HG02759 (cell line): ENCODE measurements at regions not wholly inside any gene's neighbourhood (a gene's known extent, or its start where the extent isn't known, plus 50 kb on each side); places are given as distances from the start of the nearest gene placed in this dataset.

Source experiments
- ATAC-seq: cut with Tn5 transposase; IDR thresholded peaks from one replicate; pipeline ENCODE4 v1.9.1; 2021; ENCODE audit warnings: mild to moderate bottlenecking, moderate library complexity; ENCODE audit not compliant: unreplicated experiment

DNA sequence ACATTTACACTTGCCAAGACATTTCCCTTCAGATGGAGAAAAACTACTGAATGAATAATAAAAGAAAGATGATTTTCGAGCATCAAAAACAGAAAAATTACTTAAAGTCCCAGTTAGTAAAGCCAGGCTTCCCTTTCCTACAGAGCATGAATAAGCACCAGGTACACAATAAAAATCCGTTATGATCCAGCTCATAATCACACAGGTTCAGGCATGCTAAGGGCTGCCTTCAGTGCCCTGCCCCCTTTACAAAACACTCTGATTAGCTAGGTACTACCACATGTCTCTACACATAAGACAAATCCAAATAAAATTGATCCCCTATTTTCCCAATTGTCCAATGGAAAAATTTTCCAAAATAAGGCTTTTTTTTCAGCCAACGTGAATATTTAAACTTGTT is 413.2 kb upstream of the LRATD1 start:
- no peak for ATAC-seq

DNA sequence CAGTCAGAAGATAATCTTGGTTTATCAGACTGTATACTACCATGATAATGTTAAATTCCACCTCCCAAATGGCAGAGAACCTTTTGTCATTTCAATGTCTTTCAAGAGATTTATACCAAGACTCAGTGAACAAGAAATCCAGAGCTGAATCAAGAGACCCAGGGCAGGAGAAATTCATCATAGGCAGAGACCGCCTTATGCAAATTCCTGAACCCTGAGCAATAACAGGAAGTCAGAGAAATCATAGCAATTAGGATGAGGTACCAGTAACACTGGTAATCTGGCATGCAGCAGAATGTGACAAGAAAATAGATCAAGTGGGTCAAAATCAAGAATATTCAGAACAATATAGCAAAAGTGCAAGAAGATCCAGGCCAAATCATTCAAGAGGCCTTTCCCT is 412.4 kb upstream of the LRATD1 start:
- no peak for ATAC-seq

DNA sequence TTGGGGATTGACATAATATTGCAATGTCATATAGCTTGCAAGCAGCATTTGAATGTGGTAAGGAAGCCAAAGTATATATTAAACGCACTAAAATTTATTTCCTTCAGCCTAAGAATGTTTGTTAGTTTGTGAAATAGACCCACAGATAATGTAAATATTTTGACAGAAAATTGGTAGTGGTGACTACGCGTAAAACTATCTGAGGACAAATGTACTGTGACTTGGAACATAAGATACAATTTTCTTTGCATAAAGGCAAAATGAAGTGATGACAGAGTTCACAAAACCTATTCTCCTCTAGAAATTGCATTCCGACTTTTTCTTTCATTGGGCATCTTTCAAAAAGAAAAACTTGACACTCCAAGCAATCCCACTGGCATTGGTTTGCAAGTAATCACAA is 411.1 kb upstream of the LRATD1 start:
- ATAC-seq: no peak

DNA sequence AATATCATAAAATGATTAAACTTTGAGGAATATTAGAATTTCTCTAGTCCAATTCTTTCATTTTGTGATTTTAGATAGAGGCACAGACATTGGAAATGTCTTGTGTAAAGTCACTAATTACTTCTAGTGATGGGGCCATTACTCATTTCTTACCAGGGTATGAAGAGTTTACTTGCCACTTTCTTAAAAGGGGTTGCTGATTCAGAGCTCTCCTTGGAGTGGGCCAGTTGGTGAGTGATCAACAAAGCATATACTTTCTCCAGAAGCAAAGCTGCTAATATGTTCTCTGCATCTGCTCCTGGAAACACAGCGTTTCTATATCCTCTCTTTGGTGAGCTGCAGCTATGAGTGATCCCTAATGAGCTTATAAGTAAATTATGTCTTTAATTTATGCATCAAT is 408.9 kb upstream of the LRATD1 start:
- no peak for ATAC-seq

DNA sequence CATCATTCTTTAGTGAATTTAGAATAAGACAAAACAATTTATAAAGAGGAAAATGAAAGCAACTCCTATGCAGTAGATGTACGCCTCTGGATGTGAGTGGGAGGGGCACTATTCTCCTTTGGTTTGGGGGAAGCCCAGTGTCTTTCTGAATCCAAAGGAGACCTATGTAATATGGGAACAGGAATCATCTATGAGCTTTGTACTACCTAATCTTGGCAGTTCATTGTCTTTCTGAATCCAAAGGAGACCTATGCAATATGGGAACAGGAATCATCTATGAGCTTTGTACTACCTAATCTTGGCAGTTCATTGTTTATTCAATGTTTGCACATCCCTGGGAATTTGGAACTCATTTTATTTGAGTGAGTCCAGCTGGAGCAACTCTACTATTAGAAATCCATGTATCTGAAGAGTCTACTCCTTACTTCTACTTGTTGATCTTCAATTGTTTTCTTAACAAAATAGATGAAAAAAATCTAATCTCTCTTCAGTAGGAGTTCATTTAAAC is 401.1 kb upstream of the LRATD1 start:
- ATAC-seq: no peak

DNA sequence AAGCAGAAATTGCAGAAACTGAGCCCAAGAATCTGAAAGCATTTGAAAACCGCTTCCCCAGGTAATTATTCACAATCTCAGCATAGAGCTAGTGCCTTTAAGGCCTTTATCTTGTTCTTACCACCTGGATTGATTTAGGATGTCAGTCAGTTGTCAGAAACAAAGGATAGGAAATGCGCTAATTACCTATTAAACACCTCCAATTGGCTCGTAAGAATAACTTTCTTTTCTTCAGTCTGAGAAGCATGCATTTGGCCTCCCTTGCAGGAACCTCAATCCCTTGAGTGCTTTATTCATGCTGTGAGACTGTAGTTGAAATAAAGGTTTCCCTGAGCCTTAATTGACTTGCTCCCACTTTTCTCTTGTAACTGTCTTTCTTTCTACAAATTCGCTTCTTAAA is 400.3 kb upstream of the LRATD1 start:
- ATAC-seq: no peak

DNA sequence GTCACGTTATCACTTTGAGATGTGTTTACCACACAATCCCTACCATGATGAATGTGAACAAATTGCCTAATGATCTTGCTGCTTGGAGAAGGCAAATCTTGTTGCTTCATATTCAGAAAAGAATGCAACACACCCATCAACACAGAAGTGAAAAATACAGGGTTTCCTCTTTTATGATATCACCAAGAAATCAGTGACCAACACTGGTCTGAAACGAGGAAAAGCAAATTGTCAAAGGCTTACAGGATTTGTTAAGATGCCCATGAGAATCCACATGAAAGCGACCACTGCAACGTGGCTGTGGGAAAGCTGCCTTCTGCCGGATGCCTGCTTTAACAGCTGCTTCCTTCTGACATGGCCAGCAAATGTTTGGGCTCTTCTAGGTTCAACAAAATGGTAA is 397.6 kb upstream of the LRATD1 start:
- no peak for ATAC-seq

DNA sequence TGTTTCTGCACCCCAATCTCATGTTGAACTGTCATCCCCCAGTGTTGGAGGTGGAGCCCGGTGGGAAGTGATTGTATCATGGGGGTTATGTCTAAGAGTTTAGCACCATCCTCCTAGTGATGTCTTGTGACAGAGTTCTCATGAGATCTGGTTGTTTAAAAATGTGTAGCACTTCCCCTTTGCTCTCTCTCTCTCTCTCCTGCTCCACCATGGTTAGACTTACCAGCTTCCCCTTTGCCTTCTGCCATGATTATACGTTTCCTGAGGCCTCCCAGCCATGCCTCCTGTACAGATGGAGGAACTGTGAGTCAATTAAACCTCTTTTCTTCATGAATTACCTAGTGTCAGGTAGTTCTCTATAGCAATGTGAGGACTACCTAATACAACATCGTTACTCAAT is 396.9 kb upstream of the LRATD1 start:
- ATAC-seq: no peak

DNA sequence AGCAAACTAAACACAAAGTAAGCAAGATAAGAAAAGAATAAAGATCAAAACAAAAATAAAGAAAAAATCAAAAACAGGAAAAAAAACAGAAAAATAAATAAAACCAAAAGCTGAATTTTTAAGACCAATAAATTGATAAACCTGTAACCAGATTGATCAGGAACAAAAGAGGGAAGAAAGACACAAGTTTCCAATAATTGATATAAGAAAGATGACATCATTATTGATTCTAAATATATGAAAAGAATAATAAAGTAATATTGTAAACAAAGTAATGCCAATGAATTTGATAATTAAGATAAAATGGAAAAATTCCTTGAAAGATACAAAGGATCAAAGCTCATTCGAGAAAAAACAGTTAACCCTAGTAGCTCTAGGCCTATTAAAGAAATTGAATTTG is 394.6 kb upstream of the LRATD1 start:
- ATAC-seq: no peak

DNA sequence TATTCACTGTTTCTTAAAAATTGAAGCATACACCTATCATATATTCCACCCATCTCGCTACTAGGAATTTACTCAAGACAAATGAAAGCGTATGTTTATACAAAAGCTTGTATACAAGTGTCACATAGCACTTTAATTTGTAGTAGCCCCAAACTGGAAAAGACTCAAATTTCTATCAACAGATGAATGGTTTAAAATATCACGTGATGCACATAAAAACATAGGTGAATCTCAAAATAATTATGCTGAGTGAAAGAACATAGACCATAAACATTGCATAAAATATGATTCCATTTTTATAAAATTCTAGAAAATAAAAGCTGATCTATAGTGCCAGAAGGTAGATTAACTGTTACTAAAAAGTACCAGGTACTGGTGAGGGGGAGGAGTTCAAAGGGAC is 392.9 kb upstream of the LRATD1 start:
- ATAC-seq: no peak

DNA sequence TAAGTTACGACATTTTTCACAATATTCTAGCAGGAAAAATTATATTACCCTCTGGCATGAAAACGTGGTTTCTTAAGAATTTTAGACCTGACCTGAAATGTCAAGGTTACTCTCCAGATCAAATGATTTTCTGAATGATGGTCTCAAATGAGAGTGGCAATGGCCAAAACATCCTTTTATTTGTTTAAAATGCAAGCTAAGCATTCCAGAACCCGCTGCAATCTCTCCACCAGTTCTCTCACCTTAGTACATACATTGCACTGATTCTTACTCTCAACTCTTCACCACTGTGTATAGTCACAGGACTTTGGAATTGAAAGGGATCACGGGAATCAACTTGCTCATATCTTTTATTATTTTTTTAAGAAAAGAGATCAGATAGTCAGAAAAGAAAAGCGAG is 391.6 kb upstream of the LRATD1 start:
- no peak for ATAC-seq

DNA sequence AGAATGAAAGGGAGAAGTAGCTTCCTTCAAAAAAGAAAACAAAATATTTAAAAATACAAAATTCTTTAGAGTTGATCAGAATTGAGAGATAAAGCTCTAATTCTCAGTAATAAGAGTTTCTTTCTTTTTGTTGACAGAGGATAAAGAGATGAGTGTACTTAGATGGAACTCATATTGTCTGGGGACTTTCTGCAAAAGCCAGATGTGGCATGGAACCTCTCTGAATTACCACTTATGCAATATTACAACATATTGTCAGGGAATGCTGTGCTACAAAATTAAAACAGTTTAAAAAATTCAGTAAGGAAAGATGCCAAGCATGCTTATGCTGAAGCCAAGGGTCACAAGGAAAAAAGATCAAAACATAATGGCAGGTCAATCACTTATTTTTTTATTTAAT is 386.6 kb upstream of the LRATD1 start:
- no peak for ATAC-seq

DNA sequence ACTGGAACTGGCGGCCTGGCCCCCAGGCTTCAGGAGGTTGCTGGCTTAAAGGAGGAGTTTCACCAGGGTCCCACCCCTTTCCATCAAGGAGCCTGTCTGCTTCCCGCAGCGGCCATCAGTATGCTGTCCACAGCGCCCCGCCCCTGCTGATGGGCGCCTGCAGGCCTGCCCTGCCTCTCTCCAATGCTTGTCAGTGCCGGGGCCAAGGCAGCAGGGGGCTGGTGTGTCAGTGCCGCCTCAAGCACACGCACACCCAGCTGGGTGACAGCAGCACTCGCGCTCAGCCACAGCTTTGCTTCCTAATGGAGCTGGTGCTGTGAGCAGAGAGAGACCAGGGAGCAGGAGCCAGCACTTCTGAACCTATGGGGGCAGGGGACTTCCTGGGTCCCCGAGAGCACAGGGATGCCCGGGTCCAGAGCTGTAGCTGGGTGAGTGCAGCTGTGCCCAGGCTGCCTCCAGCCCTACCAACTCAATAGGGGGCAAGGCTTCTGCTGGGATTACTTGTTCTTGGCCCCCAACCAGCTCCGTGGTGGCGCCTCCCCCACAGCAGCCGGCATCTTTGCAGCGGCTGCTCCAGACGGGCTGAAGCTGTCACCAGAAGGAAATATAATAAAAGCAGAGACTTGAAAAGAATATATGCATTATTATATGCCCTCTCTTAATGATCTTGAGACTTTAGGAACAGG is 377.2 kb upstream of the LRATD1 start:
- ATAC-seq: no peak

DNA sequence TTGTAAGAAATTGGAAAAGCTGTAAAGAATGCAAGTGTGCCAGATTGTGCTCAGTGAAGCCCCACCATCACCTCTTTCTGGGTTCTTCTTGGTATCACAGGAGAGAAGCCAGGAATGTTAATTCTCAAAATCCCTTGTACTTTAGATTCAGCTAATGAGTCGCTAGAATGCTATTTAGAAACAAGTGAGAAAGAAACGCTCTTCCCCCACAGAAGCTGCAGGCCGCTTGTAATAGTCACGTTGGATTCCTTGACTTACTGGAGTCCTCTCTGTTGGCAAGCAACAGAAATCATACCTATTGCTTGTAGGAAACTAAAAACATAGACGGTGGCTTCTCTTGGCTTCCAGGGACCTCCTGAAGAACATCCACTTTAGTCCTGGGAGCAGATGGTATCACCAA is 375.6 kb upstream of the LRATD1 start:
- ATAC-seq: no peak

DNA sequence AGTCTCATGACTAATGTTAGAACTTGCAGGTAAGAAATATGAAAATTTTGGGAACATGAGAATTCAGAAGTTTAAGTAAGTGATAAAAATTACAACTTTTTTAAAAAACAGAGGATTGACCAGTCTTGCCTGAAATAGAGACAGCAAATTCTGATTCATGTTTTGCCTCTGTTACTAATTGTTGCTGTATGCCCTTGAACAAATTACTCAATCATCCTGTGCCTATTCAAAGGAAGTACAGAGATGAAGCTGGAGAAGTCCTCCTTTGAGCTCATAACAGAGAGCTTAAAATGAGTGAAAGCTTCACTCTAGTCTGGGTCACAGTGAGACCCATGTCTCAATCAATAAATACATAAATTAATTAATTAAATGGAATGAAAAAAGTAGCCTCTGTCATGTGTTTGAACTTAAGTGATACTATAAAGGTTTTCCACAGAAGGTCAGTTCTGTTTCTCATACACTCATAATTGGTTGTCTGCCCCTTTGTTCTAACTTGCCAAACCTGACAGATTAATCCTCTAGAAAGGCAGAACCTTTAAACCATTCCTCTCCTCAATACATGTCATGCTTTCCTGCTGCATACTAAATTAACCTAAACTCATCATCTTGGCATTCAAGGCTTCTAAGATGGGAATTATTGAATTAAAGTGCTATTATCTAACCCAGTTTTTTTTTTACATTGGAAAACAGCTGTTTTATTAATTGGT is 374.6 kb upstream of the LRATD1 start:
- no peak for ATAC-seq

DNA sequence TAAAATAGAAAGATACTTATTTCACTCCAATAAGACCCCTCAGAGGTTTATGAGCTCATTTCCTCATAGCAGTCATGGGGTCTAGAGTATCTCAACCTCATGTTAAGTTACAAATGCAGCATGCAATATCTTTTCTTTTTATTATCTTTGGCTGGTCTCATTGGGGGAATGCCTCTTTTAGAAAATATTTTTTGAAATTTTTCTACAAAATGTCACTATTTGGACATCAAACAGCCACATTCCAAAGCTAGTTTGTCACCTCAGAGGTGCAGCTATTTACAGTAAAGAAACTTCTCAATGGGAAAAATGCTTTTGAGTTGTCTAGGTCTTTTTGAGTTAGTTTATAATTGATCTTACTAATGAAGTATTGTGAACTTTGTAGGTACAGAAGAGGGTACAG is 370.7 kb upstream of the LRATD1 start:
- ATAC-seq: no peak

DNA sequence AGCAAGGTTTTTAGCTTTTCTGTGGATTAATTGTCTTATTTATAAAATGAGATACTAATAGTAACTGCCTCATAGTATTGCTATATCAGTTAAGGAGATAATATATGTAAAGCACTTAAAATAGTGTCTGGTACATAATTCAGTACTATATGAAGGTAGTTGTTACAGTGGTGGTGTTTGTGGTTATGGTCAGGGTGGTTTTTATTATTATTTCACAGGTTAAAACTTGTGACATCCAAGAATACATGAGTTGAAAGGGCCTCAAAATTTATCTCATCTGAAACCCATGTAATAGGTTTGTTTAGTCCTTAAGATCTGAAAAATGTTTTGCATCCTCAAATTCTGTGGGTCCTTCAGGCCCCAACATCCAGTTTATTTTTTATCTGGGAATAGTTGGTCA is 369.5 kb upstream of the LRATD1 start:
- no peak for ATAC-seq

DNA sequence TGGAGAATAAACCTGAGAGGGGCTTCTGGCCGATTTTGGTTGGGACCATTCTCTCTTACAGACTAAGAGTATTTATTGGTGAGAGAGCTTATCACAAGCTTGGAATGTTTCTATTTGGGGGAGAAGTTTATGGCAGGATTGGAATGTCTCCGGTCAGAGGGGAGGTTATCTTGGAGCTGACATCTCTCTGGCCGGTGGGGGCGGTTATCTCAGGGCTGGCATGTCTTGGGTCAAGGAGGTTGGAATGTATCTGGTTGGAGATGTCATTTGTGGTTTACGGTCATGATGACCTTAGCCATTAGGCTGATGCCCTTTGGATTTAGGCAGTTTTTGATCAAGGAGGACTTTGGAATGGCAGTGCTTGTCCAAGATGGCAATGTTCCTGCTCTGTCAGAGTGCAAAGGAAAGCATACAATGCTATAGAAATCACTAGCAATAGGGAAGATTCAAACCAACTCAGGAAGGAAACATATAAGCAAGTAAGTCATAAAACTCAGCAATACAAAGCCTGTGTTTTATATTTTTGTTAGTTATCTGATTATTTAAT is 362.4 kb upstream of the LRATD1 start:
- ATAC-seq: no peak

DNA sequence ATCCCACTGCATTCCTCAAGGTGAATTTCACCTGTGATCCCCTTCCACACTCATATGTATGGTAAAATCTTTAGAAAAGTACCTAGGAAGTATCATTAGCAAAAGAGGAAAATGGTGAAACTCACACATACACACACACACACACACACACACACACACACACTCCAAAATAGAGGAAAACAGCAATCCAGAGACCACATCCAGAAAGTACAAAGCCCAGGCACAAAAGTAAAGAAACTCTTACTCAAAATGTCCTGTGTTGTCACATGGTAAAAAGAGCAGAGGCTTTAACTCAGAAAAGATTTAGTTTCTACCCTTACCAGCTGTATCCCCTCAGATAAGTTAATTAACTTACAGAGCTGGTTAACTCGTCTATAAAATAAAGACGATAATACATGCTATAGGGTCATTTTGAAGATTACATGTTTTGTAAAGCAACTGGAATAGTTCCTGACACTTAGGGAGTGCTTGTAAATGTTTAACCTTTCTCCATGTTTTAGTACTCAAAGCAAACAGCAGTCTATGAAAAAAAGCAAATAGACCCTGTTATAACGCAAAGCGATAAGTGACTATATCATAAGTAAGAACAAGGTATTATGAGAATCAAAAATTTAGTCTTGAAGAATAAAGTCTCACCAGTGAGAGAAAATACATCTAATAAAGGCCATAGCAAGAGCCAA is 360.0 kb upstream of the LRATD1 start:
- ATAC-seq: no peak

DNA sequence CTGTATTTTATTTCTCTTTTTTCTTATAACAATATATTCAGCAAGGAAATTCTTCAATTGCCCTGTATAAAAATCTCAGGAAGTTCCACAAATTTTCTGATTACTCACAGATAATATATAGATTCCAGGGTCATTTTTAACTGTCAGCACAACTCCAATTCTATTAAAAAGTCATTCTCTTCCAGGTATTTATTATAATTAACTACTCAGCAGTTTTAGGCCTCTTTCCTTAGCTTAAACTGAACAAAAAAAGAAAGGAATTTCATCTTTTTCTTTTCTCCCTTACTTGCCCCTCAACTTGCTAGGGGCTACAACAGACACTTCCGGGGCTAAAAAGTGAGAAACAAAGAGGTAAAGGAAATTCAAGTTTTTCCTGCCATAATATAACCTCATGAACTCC is 358.9 kb upstream of the LRATD1 start:
- no peak for ATAC-seq

DNA sequence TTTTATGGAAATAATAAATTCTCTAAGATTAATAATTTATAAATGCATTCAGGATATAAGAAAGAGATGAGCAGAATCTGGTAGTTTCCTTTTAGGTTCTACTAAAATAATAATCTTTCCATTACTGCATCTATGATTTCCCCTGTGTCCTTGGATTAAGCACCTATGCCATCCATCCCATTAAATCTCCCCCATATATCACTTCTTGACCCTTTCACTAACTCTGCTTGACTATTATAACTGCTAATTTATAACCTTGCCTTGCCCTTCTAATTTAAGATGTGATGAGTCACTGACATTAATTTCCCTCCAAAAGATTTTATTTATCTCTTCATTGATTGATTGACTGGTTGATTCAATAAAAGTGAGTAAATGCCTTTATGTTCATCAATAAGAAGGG is 348.3 kb upstream of the LRATD1 start:
- ATAC-seq: no peak

DNA sequence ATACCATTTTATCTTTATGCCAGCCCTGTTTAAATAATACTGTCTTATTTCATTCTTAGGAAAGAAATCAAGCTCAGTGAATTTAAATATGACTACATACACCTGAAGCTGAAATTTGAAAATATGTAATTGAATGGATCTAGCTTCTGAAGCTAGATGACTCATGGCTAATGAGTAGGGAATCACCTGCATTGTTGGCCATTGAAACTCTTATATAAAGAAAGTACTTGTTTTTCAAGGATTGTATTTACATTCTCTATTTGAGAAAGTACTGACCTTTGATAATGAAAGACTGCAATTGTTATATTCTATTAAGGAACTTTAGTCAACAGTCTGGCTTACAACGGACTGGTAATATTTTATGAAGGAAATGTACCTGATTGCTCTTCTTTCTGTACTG is 346.7 kb upstream of the LRATD1 start:
- ATAC-seq: no peak
